SK-N-SH treated with all-trans-retinoic acid at 6 μM for 48 hours (cell line): ENCODE measurements at regions not wholly inside any gene's neighbourhood (a gene's known extent, or its start where the extent isn't known, plus 50 kb on each side); places are given as distances from the start of the nearest gene placed in this dataset.

Source experiments
- ATAC-seq: fragments of 200-7000 bp; cut with Tn5 transposase; 3 replicates; pipeline ENCODE4 v1.9.1; 2020; ENCODE audit warnings: mild to moderate bottlenecking, moderate library complexity
- ARNTL ChIP-seq: fragments of 450-650 bp; formaldehyde crosslinking; IDR thresholded peaks from 2 replicates; pipeline ENCODE4 v1.5.0; 2020; ENCODE audit warnings: low read depth, mild to moderate bottlenecking, moderate library complexity, borderline replicate concordance
- BACH2 ChIP-seq: fragments of 250-450 bp; sonication (Bioruptor Pico); IDR thresholded peaks from 2 replicates; pipeline ENCODE4 v1.9.0; 2021; ENCODE audit warnings: mild to moderate bottlenecking, borderline replicate concordance
- CREB5 ChIP-seq: fragments of 250-450 bp; sonication (Bioruptor Pico); IDR thresholded peaks from 2 replicates; pipeline ENCODE4 v1.5.1; 2020; ENCODE audit warnings: low read depth, mild to moderate bottlenecking, moderate library complexity
- CSDC2 ChIP-seq: fragments of 250-450 bp; sonication (Bioruptor Pico); IDR thresholded peaks from 2 replicates; pipeline ENCODE4 v1.5.0; 2020; ENCODE audit warnings: mild to moderate bottlenecking, moderate library complexity
- ESRRG ChIP-seq: fragments of 250-450 bp; sonication (Bioruptor Pico); IDR thresholded peaks from 2 replicates; pipeline ENCODE4 v1.6.1; 2021; ENCODE audit warnings: mild to moderate bottlenecking
- GLIS3 ChIP-seq: fragments of 250-450 bp; sonication (Bioruptor Pico); IDR thresholded peaks from 2 replicates; pipeline ENCODE4 v1.5.0; 2020; ENCODE audit warnings: mild to moderate bottlenecking, moderate library complexity
- ISL1 ChIP-seq: fragments of 250-450 bp; sonication (Bioruptor Pico); IDR thresholded peaks from 2 replicates; pipeline ENCODE4 v2.1.2; 2022; ENCODE audit warnings: mild to moderate bottlenecking, moderate library complexity
- OSR1 ChIP-seq: fragments of 250-450 bp; sonication (Bioruptor Pico); IDR thresholded peaks from 2 replicates; pipeline ENCODE4 v1.8.0; 2022; ENCODE audit warnings: moderate library complexity, mild to moderate bottlenecking, inconsistent platforms
- PATZ1 ChIP-seq: fragments of 250-450 bp; sonication (Bioruptor Pico); IDR thresholded peaks from 2 replicates; pipeline ENCODE4 v1.8.0; 2020; ENCODE audit warnings: mild to moderate bottlenecking, moderate library complexity, borderline replicate concordance
- POU6F1 ChIP-seq: fragments of 250-450 bp; sonication (Bioruptor Pico); IDR thresholded peaks from 2 replicates; pipeline ENCODE4 v1.8.0; 2021; ENCODE audit warnings: low read depth, mild to moderate bottlenecking, moderate library complexity, borderline replicate concordance
- PPARA ChIP-seq: fragments of 250-450 bp; sonication (Bioruptor Pico); IDR thresholded peaks from 2 replicates; pipeline ENCODE4 v1.5.0; 2020; ENCODE audit warnings: mild to moderate bottlenecking, borderline replicate concordance
- RARB ChIP-seq: fragments of 250-450 bp; sonication (Bioruptor Pico); IDR thresholded peaks from 2 replicates; pipeline ENCODE4 v1.8.0; 2021; ENCODE audit warnings: mild to moderate bottlenecking, moderate library complexity
- TCF4 ChIP-seq: fragments of 250-450 bp; sonication (Bioruptor Pico); IDR thresholded peaks from 2 replicates; pipeline ENCODE4 v1.8.0; 2021; ENCODE audit warnings: mild to moderate bottlenecking, moderate library complexity, borderline replicate concordance
- TOX ChIP-seq: fragments of 250-450 bp; sonication (Bioruptor Pico); IDR thresholded peaks from 2 replicates; pipeline ENCODE4 v1.8.0; 2021; ENCODE audit warnings: mild to moderate bottlenecking, moderate library complexity, borderline replicate concordance
- ZC3H10 ChIP-seq: fragments of 250-450 bp; sonication (Bioruptor Pico); IDR thresholded peaks from 2 replicates; pipeline ENCODE4 v1.5.1; 2021; ENCODE audit warnings: mild to moderate bottlenecking, moderate library complexity
- ZFP3 ChIP-seq: fragments of 250-450 bp; sonication (Bioruptor Pico); IDR thresholded peaks from 2 replicates; pipeline ENCODE4 v1.5.0; 2020; ENCODE audit warnings: mild to moderate bottlenecking, moderate library complexity
- ZFP30 ChIP-seq: fragments of 450-650 bp; formaldehyde crosslinking; IDR thresholded peaks from 2 replicates; pipeline ENCODE4 v1.5.0; 2022; ENCODE audit warnings: mild to moderate bottlenecking, moderate library complexity
- ZNF8 ChIP-seq: fragments of 450-650 bp; formaldehyde crosslinking; IDR thresholded peaks from 2 replicates; pipeline ENCODE4 v1.5.0; 2020; ENCODE audit warnings: mild to moderate bottlenecking, moderate library complexity
- TF ChIP-seq, protein P1 (sequence below): fragments of 250-450 bp; sonication (Bioruptor Pico); IDR thresholded peaks from 2 replicates; pipeline ENCODE4 v1.5.1; 2021; ENCODE audit warnings: mild to moderate bottlenecking, moderate library complexity
- TF ChIP-seq, protein P2 (sequence below): fragments of 250-450 bp; sonication (Bioruptor Pico); IDR thresholded peaks from 2 replicates; pipeline ENCODE4 v1.5.0; 2020; ENCODE audit warnings: mild to moderate bottlenecking, moderate library complexity

GRCh38 chr16:61569028-61569427 is 467.2 kb downstream of the CDH8 start:
- TF ChIP-seq ESRRG (CRISPR knock-in tag) (no peak), CSDC2 (CRISPR knock-in tag) (no peak), OSR1 (CRISPR knock-in tag) (no peak), PATZ1 (CRISPR knock-in tag) (no peak), ZFP3 (CRISPR knock-in tag) (no peak), ISL1 (CRISPR knock-in tag) (no peak), GLIS3 (CRISPR knock-in tag) (no peak), BACH2 (no peak), ZNF8 (no peak), TCF4 (CRISPR knock-in tag) (no peak), TOX (no peak), PPARA (no peak), ZFP30 (CRISPR knock-in tag) (no peak), CREB5 (CRISPR knock-in tag) (no peak), ARNTL (CRISPR knock-in tag) (no peak)
- TF ChIP-seq, protein P1, sequence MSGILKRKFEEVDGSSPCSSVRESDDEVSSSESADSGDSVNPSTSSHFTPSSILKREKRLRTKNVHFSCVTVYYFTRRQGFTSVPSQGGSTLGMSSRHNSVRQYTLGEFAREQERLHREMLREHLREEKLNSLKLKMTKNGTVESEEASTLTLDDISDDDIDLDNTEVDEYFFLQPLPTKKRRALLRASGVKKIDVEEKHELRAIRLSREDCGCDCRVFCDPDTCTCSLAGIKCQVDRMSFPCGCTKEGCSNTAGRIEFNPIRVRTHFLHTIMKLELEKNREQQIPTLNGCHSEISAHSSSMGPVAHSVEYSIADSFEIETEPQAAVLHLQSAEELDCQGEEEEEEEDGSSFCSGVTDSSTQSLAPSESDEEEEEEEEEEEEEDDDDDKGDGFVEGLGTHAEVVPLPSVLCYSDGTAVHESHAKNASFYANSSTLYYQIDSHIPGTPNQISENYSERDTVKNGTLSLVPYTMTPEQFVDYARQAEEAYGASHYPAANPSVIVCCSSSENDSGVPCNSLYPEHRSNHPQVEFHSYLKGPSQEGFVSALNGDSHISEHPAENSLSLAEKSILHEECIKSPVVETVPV (CRISPR knock-in tag): no peak
- ATAC-seq: no peak

DNA sequence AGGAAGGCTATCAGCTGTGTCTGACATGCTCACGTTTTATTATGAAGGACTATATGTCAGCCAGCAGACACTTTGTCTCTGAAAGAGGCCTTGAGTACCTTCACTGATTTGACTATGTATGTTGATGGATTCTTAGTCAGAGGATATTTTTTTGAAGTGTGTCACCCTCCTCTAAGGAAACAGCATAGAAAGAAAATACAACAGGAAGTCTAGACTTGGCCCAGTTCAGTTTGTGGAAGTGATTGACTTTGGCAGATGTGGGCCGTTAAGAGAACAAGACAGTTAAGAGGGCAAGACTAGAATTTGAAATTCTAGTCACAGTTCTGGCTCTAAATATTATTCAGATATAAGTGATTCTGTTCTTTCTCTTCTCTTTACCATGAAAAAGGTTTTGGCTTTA is 471.5 kb downstream of the CDH8 start:
- no peak for ATAC-seq
- TF ChIP-seq RARB (CRISPR knock-in tag): no peak
- no peak for TF ChIP-seq TCF4 (CRISPR knock-in tag)
- TF ChIP-seq GLIS3 (CRISPR knock-in tag): no peak
- TF ChIP-seq, protein P2, sequence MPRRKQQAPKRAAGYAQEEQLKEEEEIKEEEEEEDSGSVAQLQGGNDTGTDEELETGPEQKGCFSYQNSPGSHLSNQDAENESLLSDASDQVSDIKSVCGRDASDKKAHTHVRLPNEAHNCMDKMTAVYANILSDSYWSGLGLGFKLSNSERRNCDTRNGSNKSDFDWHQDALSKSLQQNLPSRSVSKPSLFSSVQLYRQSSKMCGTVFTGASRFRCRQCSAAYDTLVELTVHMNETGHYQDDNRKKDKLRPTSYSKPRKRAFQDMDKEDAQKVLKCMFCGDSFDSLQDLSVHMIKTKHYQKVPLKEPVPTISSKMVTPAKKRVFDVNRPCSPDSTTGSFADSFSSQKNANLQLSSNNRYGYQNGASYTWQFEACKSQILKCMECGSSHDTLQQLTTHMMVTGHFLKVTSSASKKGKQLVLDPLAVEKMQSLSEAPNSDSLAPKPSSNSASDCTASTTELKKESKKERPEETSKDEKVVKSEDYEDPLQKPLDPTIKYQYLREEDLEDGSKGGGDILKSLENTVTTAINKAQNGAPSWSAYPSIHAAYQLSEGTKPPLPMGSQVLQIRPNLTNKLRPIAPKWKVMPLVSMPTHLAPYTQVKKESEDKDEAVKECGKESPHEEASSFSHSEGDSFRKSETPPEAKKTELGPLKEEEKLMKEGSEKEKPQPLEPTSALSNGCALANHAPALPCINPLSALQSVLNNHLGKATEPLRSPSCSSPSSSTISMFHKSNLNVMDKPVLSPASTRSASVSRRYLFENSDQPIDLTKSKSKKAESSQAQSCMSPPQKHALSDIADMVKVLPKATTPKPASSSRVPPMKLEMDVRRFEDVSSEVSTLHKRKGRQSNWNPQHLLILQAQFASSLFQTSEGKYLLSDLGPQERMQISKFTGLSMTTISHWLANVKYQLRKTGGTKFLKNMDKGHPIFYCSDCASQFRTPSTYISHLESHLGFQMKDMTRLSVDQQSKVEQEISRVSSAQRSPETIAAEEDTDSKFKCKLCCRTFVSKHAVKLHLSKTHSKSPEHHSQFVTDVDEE (CRISPR knock-in tag): no peak
- no peak for TF ChIP-seq PPARA
- no peak for TF ChIP-seq OSR1 (CRISPR knock-in tag)
- TF ChIP-seq POU6F1 (CRISPR knock-in tag): no peak
- TF ChIP-seq ZFP30 (CRISPR knock-in tag): no peak
- TF ChIP-seq, protein P1 (CRISPR knock-in tag): no peak
- TF ChIP-seq, all 23 proteins: peak for 0

DNA sequence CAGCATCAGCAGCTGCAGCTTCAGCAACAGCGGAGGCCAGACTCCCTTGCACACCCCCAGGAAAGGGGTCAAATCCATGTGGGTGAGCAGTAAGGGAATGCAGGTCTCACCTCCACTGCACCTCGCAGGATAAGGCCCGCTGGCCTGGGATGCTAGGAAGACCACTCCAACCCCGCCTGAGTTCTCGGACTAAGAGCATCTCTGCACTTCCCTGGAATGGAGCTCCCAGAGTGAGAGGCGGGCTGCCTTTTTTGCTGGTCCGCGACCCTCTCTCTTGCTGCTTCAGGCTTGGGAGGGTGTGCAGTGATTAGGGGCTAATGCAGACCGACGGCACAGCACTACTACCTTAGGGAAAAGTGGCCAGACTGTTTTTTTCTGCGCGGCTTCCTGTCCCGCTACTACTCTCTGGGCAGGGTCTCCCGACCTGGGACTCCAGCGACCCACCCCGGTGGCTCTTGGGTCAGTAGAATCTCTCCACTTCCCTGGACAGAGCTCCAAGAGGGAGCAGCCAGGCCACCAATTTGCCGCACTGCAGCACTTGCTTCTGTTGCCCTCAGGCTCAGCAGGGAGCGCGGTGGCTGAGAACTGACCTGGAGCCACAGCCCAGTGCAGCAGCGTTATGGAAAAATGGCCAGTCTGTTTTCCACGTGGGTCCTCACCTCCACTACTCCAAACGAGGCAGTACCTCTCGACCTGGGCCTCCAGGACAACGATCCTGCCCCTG is 480.4 kb downstream of the CDH8 start:
- ATAC-seq: no peak
- TF ChIP-seq RARB (CRISPR knock-in tag) (no peak), ZFP3 (CRISPR knock-in tag) (no peak), GLIS3 (CRISPR knock-in tag) (no peak), ZC3H10 (CRISPR knock-in tag) (no peak), CREB5 (CRISPR knock-in tag) (no peak), OSR1 (CRISPR knock-in tag) (no peak), ISL1 (CRISPR knock-in tag) (no peak)
- TF ChIP-seq, protein P2 (CRISPR knock-in tag): no peak
